OCI-LY3 (cell line): ENCODE measurements at regions not wholly inside any gene's neighbourhood (a gene's known extent, or its start where the extent isn't known, plus 50 kb on each side); places are given as distances from the start of the nearest gene placed in this dataset.

Experiments used
- EZH2phosphoT487 ChIP-seq: fragments of 200-600 bp; shearing (Covaris generic); IDR thresholded peaks from 2 replicates; pipeline ENCODE4 v1.6.1; 2018; ENCODE audit warnings: antibody characterized with exemption, mixed run types, low read depth
- TF ChIP-seq, protein P1 (sequence below): fragments of 200-600, 300-600 bp; sonication (generic); IDR thresholded peaks from 2 replicates; pipeline ENCODE4 v1.5.1; 2014; ENCODE audit warnings: antibody characterized with exemption, low read length, low read depth

DNA sequence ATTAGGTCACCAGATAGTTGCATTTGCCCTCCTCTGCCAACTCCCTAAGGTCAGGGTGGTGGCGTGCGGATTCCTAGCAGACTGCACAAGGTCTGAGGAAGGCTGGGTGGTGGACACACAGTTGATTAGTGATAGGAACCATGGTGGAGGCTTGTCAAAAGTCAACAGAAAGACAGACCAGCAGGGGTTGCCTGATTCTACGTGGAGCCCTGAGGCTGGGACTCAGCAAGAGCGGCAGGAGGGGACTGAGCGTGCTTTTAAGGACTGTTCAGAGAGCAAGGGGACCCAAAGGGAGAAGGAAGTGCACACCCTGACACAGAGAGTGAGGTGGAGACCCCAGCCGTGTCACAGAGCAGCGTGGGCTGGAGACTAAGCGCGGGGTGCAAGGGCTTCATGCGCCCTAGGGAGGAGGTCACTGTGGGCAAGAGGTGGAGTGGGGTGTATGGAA, 513.2 kb downstream of the RNF144A start:
- TF ChIP-seq, protein P1, sequence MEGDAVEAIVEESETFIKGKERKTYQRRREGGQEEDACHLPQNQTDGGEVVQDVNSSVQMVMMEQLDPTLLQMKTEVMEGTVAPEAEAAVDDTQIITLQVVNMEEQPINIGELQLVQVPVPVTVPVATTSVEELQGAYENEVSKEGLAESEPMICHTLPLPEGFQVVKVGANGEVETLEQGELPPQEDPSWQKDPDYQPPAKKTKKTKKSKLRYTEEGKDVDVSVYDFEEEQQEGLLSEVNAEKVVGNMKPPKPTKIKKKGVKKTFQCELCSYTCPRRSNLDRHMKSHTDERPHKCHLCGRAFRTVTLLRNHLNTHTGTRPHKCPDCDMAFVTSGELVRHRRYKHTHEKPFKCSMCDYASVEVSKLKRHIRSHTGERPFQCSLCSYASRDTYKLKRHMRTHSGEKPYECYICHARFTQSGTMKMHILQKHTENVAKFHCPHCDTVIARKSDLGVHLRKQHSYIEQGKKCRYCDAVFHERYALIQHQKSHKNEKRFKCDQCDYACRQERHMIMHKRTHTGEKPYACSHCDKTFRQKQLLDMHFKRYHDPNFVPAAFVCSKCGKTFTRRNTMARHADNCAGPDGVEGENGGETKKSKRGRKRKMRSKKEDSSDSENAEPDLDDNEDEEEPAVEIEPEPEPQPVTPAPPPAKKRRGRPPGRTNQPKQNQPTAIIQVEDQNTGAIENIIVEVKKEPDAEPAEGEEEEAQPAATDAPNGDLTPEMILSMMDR = no peak
- TF ChIP-seq EZH2phosphoT487 = no peak
